ENCODE measurements at regions not wholly inside any gene's neighbourhood (a gene's known extent, or its start where the extent isn't known, plus 50 kb on each side); places are given as distances from the start of the nearest gene placed in this dataset.

DNA sequence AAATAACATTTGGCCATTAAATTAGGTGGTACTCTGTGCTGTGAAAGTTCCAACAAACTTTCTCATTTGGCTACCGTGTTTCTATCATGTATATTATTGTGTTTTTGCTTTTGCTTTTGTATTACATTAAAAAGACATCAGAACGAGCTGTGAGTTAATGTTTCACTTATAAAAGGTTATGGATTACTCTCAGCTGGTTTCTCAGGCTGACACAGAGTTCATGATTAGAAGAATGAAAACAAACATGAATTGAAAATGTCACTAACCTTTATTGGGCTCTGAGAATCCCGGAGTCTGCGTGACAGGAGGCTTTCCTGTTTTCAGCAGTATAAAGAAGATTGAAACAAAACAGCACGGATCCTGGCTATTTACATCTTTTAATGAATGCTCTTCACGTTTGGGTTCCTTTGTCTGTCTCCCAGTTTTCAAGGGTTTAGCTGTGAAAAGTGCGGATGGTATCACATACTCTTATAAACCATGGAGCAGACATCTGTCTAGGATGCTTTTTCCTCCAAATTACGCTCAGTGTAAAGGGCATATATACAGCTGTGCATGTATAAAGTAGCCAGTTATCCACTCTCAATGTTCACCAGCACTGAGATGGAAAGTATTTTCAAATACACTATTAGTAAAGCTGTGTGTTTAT, 153.6 kb downstream of the PTCSC3 start:
- Mint-ChIP-seq H3K27me3 (peaks cover 7% of the 10 kb centered on the region), H3K4me1 (ENCODE audit: low read depth) (peaks cover 4% of the 10 kb centered on the region), H3K36me3 (ENCODE audit: insufficient read depth) (no peaks in the 10 kb centered on the region), H3K4me3 (ENCODE audit: low read depth) (no peak overlapping the region), H3K9me3 (ENCODE audit: low read depth) (no peaks in the 10 kb centered on the region), H3K27ac (no peak overlapping the region)
- TF ChIP-seq, protein P1, sequence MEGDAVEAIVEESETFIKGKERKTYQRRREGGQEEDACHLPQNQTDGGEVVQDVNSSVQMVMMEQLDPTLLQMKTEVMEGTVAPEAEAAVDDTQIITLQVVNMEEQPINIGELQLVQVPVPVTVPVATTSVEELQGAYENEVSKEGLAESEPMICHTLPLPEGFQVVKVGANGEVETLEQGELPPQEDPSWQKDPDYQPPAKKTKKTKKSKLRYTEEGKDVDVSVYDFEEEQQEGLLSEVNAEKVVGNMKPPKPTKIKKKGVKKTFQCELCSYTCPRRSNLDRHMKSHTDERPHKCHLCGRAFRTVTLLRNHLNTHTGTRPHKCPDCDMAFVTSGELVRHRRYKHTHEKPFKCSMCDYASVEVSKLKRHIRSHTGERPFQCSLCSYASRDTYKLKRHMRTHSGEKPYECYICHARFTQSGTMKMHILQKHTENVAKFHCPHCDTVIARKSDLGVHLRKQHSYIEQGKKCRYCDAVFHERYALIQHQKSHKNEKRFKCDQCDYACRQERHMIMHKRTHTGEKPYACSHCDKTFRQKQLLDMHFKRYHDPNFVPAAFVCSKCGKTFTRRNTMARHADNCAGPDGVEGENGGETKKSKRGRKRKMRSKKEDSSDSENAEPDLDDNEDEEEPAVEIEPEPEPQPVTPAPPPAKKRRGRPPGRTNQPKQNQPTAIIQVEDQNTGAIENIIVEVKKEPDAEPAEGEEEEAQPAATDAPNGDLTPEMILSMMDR (IDR thresholded peaks at IDR 0.05; ENCODE audit: unreplicated experiment) = no peak
- no peak for DNase-seq (ENCODE audit: low spot score, unreplicated experiment)

DNA sequence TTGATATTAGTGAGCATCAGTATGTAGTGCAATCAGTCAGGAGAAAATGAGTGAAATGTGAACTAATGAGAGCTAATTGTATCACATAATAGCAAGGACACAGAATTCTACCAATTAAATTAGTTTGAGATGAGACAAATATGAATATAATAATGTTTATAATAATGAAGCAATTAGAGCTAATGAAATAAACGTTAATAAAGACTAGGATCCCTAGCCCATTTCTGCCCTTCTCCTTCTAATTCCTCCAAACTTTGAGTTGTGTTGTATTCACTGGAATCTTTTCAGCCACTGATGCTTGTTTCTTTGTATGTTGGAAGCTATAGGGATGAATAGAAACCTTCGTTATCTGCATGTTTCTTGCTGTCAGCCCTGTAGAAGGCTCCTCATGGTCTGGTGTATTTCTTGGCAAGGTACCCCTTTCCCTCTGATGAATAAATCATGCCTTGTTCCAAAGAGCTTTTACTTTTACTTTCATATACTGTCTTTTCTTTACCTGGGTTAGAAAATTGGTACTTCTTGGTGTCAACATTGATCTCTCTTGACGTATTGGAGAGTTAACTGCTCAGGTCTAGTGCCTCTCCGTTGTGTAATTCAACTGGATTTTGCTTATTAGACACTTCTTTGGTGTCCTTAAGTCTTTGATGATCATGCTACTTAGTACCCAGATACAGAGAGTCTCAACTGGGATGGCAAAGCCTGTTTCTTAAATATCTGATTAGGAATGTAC, 154.8 kb downstream of the PTCSC3 start:
- Mint-ChIP-seq H3K4me1 (ENCODE audit: low read depth) (peaks cover 4% of the 10 kb centered on the region), H3K36me3 (ENCODE audit: insufficient read depth) (no peaks in the 10 kb centered on the region), H3K27me3 (peaks cover 7% of the 10 kb centered on the region), H3K4me3 (ENCODE audit: low read depth) (no peak overlapping the region), H3K9me3 (ENCODE audit: low read depth) (no peaks in the 10 kb centered on the region), H3K27ac (no peak overlapping the region)
- TF ChIP-seq, protein P1 (IDR thresholded peaks at IDR 0.05; ENCODE audit: unreplicated experiment) = no peak
- no peak for DNase-seq (ENCODE audit: low spot score, unreplicated experiment)

DNA sequence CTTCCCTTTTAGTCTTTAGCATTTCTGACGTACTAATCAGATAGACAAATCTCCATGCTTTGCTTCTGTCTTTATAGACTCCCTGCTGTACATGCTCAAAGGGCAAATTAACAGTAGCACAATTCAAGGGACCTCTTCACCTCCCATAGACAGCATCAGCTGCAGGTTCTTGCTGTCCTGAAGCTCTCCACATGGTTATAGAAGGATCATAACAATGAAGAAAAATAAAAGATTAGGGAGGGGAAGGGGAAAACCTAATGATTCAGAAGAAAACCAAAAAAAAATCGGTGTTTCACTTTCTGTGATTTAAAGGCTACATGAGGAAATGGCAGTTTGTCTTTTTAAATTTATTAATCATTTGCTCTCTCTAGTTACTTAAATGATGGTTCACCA, 155.5 kb downstream of the PTCSC3 start:
- Mint-ChIP-seq H3K4me1 (ENCODE audit: low read depth) (peaks cover 4% of the 10 kb centered on the region), H3K9me3 (ENCODE audit: low read depth) (no peaks in the 10 kb centered on the region), H3K27ac (no peak overlapping the region), H3K36me3 (ENCODE audit: insufficient read depth) (no peaks in the 10 kb centered on the region), H3K27me3 (peaks cover 7% of the 10 kb centered on the region), H3K4me3 (ENCODE audit: low read depth) (no peak overlapping the region)
- TF ChIP-seq, protein P1 (IDR thresholded peaks at IDR 0.05; ENCODE audit: unreplicated experiment) = no peak
- no peak for DNase-seq (ENCODE audit: low spot score, unreplicated experiment)

DNA sequence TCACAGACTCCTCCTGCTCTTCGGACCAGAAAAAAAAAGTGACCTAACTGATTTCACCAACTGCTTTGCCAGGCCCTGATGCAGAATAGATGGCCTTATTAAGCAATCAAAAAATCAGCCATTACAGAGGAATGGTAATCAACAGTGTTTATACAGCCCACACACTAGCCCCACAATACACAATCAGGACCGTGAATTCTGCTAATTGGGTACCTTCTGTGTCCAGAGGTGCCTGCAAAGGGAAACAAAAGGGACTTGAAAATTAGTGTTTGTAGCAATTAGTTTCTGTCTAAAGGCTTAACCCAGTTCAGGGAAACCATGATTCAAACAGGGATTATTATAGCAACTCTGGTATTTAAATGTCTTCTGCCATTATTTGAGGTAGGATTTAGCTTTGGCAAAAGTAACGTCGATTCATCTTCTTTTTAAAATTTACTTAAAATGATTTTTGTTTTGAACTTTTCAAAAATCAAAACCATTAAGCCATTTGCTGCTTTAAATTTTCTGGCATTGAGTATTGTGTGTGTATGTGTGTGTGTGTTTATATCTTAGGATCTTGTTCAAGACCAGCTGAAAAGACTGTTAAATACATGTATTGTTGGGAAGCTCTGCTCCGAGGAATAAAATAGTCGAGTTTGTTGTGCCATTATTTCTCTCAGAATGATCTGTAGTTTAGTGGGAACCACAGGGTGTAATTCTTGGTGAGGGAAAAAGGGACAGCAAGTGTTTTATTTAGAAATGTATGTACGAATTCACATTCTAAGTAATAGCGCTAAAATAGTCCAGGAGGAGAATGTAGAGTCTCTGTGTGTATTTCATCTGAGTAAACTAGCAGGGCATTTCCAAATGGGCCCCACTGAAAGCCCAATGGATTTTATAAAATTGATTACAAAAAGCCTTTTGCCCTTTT, 156.1 kb downstream of the PTCSC3 start:
- H3K4me3 Mint-ChIP-seq (ENCODE audit: low read depth) = no peak overlapping the region
- peaks cover 4% of the 10 kb centered on the region for H3K4me1 Mint-ChIP-seq (ENCODE audit: low read depth)
- no peak for DNase-seq (ENCODE audit: low spot score, unreplicated experiment)
- TF ChIP-seq, protein P1 (IDR thresholded peaks at IDR 0.05; ENCODE audit: unreplicated experiment) = no peak
- H3K36me3 Mint-ChIP-seq (ENCODE audit: insufficient read depth) = no peaks in the 10 kb centered on the region
- H3K9me3 Mint-ChIP-seq (ENCODE audit: low read depth) = no peaks in the 10 kb centered on the region
- H3K27ac Mint-ChIP-seq = no peak overlapping the region
- peaks cover 7% of the 10 kb centered on the region for H3K27me3 Mint-ChIP-seq

DNA sequence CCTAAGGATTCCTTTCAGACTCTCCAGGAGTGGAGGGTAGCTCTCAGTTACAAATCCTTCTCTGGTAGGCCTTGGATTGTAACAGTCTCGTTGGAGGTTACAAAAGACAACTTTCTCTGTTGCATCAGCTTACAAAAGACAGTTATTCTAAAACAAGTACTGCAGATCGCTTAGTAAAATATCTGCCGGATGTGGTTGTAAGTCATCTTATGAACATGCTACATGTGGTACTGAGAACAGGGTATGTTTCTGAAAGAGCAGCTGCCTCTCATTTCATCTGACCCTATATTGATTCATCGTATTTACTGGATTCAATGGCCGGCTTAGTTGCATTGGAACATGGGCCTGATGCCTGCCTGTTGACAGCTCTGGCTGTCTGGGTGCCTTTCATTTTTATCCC, 157.4 kb downstream of the PTCSC3 start:
- DNase-seq (ENCODE audit: low spot score, unreplicated experiment) = no peak
- Mint-ChIP-seq H3K27me3 (peaks cover 7% of the 10 kb centered on the region), H3K4me1 (ENCODE audit: low read depth) (peaks cover 4% of the 10 kb centered on the region), H3K9me3 (ENCODE audit: low read depth) (no peaks in the 10 kb centered on the region), H3K36me3 (ENCODE audit: insufficient read depth) (no peaks in the 10 kb centered on the region), H3K4me3 (ENCODE audit: low read depth) (no peak overlapping the region), H3K27ac (no peak overlapping the region)
- TF ChIP-seq, protein P1 (IDR thresholded peaks at IDR 0.05; ENCODE audit: unreplicated experiment) = no peak

Measured in progenitor cell of endocrine pancreas (in vitro differentiated cells).